ENCODE measurements at regions not wholly inside any gene's neighbourhood (a gene's known extent, or its start where the extent isn't known, plus 50 kb on each side); places are given as distances from the start of the nearest gene placed in this dataset.

- TF ChIP-seq, protein P1, sequence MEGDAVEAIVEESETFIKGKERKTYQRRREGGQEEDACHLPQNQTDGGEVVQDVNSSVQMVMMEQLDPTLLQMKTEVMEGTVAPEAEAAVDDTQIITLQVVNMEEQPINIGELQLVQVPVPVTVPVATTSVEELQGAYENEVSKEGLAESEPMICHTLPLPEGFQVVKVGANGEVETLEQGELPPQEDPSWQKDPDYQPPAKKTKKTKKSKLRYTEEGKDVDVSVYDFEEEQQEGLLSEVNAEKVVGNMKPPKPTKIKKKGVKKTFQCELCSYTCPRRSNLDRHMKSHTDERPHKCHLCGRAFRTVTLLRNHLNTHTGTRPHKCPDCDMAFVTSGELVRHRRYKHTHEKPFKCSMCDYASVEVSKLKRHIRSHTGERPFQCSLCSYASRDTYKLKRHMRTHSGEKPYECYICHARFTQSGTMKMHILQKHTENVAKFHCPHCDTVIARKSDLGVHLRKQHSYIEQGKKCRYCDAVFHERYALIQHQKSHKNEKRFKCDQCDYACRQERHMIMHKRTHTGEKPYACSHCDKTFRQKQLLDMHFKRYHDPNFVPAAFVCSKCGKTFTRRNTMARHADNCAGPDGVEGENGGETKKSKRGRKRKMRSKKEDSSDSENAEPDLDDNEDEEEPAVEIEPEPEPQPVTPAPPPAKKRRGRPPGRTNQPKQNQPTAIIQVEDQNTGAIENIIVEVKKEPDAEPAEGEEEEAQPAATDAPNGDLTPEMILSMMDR (IDR thresholded peaks at IDR 0.05; ENCODE audit: insufficient read depth, low read length), result no peak
- no peak for TF ChIP-seq POLR2AphosphoS5 (IDR thresholded peaks at IDR 0.05; ENCODE audit: low read depth)
Observed at GRCh38 chr12:91441993-91442952, 259.7 kb upstream of the DCN start.
